ENCODE measurements at regions not wholly inside any gene's neighbourhood (a gene's known extent, or its start where the extent isn't known, plus 50 kb on each side); places are given as distances from the start of the nearest gene placed in this dataset.

DNA sequence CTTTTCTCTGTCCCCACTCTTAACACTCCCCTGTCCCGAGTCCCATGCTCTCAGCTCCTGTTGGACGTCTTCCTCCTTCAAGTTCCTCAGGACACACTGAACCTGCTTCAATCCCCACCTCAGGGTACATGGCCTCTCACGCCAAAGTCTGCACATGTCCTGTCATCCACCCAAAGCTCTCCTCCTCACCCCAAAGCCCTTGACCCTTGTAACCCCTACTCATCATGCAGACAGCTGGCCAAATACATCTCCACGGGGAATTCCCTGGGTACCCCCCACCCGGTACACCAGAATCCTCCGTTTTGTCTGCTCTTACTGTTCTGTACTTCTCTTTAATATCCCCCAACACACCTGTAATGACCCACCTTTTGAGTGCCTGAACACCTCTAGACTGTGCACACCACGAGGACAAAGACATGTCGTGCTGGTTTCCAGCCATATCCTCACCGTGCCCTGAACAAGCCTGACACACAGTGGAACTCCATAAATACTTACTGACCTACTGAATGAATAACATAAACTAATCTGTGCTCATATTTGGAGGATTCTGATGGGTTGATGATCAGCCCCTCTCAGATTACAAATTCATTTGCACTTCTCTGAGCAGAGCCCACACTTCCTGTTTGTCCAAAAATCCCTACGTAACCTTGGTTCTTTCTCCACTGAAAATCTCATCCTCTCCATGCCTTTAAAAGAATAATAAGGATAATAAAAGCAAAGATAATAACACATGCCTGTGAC is 66.8 kb upstream of the EYA2 start:
- no peaks in the 10 kb centered on the region for H3K36me3 ChIP-seq (ENCODE audit: control insufficient read depth in 2 of 2, extremely low read depth in 1 of 2, insufficient read depth in 2 of 2, low read length in 2 of 2)
- TF ChIP-seq, protein P1, sequence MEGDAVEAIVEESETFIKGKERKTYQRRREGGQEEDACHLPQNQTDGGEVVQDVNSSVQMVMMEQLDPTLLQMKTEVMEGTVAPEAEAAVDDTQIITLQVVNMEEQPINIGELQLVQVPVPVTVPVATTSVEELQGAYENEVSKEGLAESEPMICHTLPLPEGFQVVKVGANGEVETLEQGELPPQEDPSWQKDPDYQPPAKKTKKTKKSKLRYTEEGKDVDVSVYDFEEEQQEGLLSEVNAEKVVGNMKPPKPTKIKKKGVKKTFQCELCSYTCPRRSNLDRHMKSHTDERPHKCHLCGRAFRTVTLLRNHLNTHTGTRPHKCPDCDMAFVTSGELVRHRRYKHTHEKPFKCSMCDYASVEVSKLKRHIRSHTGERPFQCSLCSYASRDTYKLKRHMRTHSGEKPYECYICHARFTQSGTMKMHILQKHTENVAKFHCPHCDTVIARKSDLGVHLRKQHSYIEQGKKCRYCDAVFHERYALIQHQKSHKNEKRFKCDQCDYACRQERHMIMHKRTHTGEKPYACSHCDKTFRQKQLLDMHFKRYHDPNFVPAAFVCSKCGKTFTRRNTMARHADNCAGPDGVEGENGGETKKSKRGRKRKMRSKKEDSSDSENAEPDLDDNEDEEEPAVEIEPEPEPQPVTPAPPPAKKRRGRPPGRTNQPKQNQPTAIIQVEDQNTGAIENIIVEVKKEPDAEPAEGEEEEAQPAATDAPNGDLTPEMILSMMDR (optimal IDR thresholded peaks at IDR 0.05 in 1 of 3, IDR thresholded peaks at IDR 0.05 in 1 of 3, conservative IDR thresholded peaks at IDR 0.05 in 1 of 3; ENCODE audit: extremely low read depth in 1 of 3, insufficient read depth in 2 of 3, low read length in 3 of 3) = no peak
- TF ChIP-seq EZH2 (IDR thresholded peaks at IDR 0.05; ENCODE audit: low read length) = no peak
- no peak for FAIRE-seq

GRCh38 chr20:46828471-46828870 is 66.2 kb upstream of the EYA2 start:
- H3K9ac ChIP-seq (ENCODE audit: control insufficient read depth, extremely low read depth, insufficient read depth, low read length) = no peak overlapping the region

More for the DNA sequence above, 66.8 kb upstream of the EYA2 start:
- H3K4me3 ChIP-seq (ENCODE audit: control insufficient read depth in 2 of 3, extremely low read depth in 1 of 3, insufficient read depth in 2 of 3, low read depth in 1 of 3, low read length in 3 of 3) = no peak overlapping the region
- no peaks in the 10 kb centered on the region for H3K79me2 ChIP-seq (ENCODE audit: control insufficient read depth, insufficient read depth, low read length)
- H3K4me2 ChIP-seq (ENCODE audit: control insufficient read depth, extremely low read depth, insufficient read depth, low read depth, low read length) = no peak overlapping the region
- H3K4me1 ChIP-seq (ENCODE audit: control insufficient read depth, extremely low read depth, insufficient read depth, low read length) = no peaks in the 10 kb centered on the region
- DNase-seq (ENCODE audit: low read depth, low spot score) = no peak
- H3K9me3 ChIP-seq (ENCODE audit: control insufficient read depth, low read depth, low read length) = no peaks in the 10 kb centered on the region
- H3K9ac ChIP-seq (ENCODE audit: control insufficient read depth, extremely low read depth, insufficient read depth, low read length) = no peak overlapping the region
- H4K20me1 ChIP-seq (ENCODE audit: control insufficient read depth, extremely low read depth, insufficient read depth, low read length) = no peaks in the 10 kb centered on the region
- H2AFZ ChIP-seq (ENCODE audit: control insufficient read depth, low read length) = no peak overlapping the region
- H3K27me3 ChIP-seq (ENCODE audit: control insufficient read depth, extremely low read depth, insufficient read depth, low read length) = no peaks in the 10 kb centered on the region
- no peaks in the 10 kb centered on the region for H3K9me1 ChIP-seq (ENCODE audit: control insufficient read depth, extremely low read depth, insufficient read depth, low read length)
- no peak overlapping the region for H3K27ac ChIP-seq (ENCODE audit: control insufficient read depth, insufficient read depth, low read length)
- dilution Hi-C loops (cut with MboI; ENCODE audit: extremely low pct_ligation_motif_present, low sequenced_read_pairs) = no loop called here

More at GRCh38 chr20:46828471-46828870, 66.2 kb upstream of the EYA2 start:
- Histone ChIP-seq H3K4me3 (ENCODE audit: control insufficient read depth in 2 of 3, extremely low read depth in 1 of 3, insufficient read depth in 2 of 3, low read depth in 1 of 3, low read length in 3 of 3) (no peak overlapping the region), H3K4me1 (ENCODE audit: control insufficient read depth, extremely low read depth, insufficient read depth, low read length) (no peaks in the 10 kb centered on the region), H3K36me3 (ENCODE audit: control insufficient read depth in 2 of 2, extremely low read depth in 1 of 2, insufficient read depth in 2 of 2, low read length in 2 of 2) (no peaks in the 10 kb centered on the region), H4K20me1 (ENCODE audit: control insufficient read depth, extremely low read depth, insufficient read depth, low read length) (no peaks in the 10 kb centered on the region), H3K79me2 (ENCODE audit: control insufficient read depth, insufficient read depth, low read length) (no peaks in the 10 kb centered on the region), H3K27me3 (ENCODE audit: control insufficient read depth, extremely low read depth, insufficient read depth, low read length) (no peaks in the 10 kb centered on the region), H3K27ac (ENCODE audit: control insufficient read depth, insufficient read depth, low read length) (no peak overlapping the region), H2AFZ (ENCODE audit: control insufficient read depth, low read length) (no peak overlapping the region), H3K9me1 (ENCODE audit: control insufficient read depth, extremely low read depth, insufficient read depth, low read length) (no peaks in the 10 kb centered on the region), H3K4me2 (ENCODE audit: control insufficient read depth, extremely low read depth, insufficient read depth, low read depth, low read length) (no peak overlapping the region), H3K9me3 (ENCODE audit: control insufficient read depth, low read depth, low read length) (no peaks in the 10 kb centered on the region)
- FAIRE-seq (no peak), DNase-seq (ENCODE audit: low read depth, low spot score) (no peak)
- dilution Hi-C loops (cut with MboI; ENCODE audit: extremely low pct_ligation_motif_present, low sequenced_read_pairs) = no loop called here
- TF ChIP-seq, protein P1 (optimal IDR thresholded peaks at IDR 0.05 in 1 of 3, IDR thresholded peaks at IDR 0.05 in 1 of 3, conservative IDR thresholded peaks at IDR 0.05 in 1 of 3; ENCODE audit: extremely low read depth in 1 of 3, insufficient read depth in 2 of 3, low read length in 3 of 3) = no peak
- TF ChIP-seq EZH2 (IDR thresholded peaks at IDR 0.05; ENCODE audit: low read length) = no peak
